GM21786 (cell line): ENCODE measurements at regions not wholly inside any gene's neighbourhood (a gene's known extent, or its start where the extent isn't known, plus 50 kb on each side); places are given as distances from the start of the nearest gene placed in this dataset.
A peak's percentile ranks its signal among the peaks of the same experiment; 100 is the strongest.

ENCODE experiments used
- ATAC-seq: cut with Tn5 transposase; IDR thresholded peaks from one replicate; pipeline ENCODE4 v1.9.1; 2021; ENCODE audit not compliant: unreplicated experiment

DNA sequence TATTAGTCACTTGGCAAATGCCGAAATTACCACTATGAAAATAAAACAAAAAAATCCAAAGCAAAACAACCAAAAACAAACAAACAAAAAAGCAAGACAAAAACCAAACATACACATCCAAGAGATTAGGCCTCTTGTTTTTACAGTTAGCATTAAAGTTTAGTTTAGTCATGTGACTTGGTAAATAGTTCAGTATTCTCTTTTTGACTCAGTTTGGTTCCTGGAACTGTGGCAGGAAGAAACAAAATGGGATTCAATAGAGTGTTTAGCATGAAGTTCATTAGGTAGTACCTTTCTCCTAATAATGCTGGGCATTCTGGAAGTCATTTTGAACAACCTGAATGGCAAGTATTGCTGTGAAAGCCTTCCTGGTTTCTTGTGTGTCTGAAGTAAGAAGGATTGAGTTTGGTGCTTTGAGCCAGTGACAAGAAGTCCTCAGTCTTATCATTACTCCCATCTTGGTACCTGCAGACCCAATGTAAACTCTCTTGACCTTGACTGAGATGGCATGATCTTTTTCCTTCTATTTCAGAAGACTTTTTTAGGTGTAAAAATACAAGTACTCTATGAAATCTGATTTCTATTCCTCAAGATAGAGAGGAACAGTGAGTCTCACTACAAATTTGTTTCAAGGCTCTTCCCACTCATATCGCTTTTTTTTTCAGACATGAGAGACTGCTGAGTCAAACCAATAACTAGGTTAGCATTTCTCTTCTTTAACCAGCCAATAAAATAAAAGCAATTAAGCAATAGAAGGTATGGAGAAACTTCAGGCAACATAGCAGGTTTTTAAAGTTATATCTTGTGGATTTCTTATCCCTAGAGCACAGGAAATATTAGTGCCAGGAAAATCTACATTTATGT is 223.6 kb upstream of the PREP start:
- ATAC-seq, result no peak

DNA sequence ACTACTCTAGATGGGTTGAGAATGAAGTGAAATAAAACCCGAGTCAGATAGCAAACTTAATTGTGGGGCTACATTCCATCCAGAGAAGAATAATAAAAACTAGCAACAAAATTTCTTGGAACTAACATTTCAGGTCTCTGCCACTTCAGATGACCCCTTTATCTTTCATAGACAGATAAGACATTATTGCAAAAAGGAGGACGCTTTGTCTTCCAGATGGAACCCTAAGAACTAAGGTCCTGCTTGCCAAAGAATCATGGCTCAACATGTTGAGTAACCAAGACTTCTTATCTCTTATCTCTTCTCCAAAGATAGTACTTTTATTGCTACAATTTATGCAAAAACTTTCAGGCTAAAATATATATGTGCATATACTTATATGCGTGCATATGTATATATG is 221.1 kb upstream of the PREP start:
- ATAC-seq, result no peak

DNA sequence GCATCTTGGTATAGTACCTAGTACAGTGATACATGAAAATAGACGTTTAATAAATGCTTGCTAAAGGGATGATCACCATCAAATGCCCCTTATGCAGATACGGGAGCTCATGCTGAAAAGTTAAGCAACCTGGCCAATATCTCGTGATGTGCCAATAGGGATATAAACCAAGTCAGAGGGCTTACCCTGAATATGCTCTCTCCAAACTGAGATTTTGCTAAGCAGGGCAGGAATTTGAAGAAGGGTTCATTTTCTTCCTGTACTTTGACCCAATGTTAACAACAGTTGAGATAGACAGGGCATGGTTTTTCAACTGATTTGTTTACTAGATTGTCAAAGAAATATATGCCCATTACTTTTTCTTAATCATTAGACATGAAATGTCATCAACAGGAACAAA is 219.3 kb upstream of the PREP start:
- no peak for ATAC-seq

DNA sequence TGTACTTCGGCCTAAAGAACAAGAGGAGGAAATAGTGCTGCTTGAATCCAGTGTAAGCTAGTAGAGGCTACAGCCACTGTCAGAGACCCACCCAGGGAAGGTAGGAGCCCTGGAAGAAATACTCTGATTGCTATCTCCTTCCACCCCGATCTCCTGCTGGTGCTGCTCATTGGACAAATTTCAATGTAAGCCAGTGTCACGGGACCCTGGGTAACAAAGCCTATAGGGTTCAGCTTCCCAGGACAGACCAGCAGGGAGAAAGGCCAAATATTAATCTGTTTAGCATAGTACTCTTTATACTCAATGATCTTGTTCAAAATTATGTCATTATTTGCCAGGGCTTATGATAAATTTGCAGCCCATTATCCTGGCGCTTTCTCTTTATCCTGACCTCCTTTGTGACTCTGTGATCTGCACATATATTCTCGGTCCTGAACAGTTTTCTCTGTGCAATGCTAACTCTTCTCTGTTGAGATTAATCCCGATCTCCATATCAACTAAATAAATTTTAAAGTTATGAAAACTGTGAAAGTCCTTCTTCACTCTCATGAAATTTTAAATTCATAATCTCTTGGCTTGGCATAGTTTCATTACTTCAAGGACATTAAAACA is 218.8 kb upstream of the PREP start:
- no peak for ATAC-seq

DNA sequence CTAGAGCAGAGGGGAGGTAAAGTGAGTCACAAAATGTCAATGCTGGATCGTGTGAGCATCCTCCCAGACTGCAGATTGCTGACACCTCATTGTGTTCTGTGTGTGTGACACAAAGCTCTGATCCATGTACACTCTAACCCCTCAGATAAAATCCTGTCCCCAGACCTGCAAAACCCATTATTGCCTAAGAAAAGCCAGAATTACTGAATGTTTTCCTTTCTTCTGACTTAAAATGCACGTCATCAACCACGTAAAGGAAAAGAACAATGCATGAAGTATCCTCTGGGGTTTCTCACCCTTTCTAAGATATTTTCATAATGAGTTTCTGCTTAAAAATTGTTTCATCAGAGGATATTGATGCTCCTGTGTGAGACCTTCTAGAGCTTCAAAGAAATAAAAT is 218.0 kb upstream of the PREP start:
- no peak for ATAC-seq

DNA sequence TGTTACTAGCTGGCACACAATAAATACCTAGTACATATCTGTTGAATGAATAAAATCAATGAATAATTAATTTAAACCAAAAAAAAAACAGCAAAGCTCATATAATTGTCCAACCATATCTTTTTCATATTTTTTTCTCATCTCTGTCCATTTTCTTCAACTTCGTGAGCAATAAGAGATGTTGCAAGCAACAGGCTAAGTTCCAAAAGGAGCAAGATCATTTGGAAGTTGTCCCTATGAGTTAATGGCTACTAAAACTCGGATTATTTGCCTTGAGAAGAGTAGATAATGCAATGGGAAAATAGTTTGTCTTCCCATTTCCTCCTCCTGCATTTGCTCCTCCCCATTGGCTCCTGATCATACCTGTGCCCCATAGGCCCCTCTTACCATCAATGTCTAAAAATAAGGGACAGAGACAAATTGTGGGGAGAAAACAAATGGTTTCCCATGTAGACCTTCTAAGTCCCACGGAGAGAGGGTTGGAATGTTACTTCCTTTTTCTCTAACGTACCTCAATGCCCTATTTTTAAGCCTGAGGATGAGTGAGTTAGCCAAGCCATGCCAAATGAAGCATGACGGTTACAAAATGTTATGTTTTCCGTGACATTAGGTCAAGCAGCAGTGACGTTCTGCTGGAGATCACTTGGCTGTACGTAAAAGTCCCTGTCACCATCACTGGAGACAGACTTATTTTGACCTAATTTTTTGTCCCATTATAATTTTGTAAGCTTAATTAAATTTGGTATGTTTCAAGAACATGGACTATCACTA is 217.3 kb upstream of the PREP start:
- no peak for ATAC-seq

DNA sequence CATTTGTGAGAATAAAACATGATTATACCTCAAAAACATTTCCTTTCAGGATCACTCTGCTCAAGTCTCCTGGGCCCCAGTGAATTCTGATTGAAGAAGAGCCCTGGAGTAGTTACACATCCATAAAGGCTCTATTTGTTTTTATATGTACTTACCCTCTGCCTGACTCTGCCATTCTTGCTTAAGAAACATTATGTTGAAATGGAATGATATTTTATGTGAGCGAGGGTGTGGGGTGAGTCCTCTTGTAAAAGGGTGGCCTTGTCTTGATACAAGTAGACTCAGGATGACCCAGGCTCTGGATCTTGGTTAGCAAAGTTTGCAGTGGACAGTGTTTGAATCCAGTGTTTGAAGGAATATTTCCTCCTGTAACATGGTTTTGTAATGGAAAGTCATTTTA is 215.4 kb upstream of the PREP start:
- no peak for ATAC-seq

DNA sequence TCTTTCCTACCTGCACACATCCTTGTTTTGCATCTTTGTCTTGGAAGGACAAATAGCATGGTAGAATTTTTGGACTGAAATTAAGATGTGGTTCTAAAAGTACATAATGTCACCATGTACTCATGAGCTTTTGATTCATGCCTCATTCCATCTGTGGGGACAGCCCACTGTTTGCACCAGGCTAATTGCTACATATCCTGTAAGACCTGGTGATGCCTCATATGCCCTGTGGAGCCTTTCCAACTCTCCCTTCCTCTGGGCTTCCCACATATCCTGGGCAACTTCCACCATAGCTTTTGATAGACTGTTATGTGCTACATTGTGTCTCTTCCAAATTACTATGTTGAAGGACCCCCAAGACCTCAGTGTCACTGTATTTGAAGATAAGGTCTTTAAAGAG is 213.6 kb upstream of the PREP start:
- no peak for ATAC-seq

DNA sequence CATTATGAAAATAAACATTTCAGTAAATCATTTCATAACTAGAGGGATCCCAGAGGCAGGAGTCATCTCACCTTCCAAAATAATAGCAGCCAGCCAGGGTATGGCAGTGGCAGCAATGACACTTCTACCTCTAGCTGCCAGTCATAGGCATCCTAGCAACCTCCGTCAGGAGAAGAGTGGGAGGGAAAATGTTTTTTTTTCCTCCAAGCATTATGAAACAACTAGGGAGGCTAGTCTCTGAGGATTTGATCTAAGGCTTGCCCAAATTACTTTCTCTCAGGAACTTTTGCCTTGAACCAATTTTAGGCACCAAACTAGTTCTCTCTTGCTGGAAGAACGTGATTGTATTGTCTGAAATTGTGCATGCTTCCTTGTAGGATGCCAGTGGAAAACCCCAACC is 208.7 kb upstream of the PREP start:
- ATAC-seq, result no peak

DNA sequence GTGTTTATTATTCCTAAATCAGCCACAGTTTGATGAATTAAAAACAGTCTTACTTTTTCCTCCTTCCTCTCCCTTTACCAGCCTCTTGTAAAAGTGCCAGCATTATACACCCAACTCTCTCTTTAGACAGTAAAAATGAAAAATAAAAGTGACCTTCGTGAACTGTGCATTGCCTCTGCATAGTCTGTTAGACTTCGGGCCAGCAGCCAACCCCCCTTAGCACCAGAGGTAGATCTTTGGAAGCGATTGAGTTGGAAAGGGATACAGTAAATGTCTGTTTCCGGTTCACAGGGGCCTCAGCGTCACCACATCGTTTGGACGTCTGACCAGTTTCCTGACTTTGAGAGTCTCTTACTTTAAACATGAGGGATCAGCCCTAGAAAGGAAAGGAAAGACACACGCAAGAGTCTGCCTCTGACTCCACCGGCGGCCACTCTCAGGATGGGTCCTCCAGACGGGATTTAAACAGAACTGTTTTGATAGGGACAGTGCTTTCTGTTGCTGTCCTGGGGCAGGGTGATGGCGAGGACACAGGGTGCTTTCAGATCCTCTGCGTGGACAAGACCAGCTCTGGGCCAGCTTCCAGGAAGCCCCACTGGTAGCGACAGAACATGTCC is 206.6 kb upstream of the PREP start:
- no peak for ATAC-seq

DNA sequence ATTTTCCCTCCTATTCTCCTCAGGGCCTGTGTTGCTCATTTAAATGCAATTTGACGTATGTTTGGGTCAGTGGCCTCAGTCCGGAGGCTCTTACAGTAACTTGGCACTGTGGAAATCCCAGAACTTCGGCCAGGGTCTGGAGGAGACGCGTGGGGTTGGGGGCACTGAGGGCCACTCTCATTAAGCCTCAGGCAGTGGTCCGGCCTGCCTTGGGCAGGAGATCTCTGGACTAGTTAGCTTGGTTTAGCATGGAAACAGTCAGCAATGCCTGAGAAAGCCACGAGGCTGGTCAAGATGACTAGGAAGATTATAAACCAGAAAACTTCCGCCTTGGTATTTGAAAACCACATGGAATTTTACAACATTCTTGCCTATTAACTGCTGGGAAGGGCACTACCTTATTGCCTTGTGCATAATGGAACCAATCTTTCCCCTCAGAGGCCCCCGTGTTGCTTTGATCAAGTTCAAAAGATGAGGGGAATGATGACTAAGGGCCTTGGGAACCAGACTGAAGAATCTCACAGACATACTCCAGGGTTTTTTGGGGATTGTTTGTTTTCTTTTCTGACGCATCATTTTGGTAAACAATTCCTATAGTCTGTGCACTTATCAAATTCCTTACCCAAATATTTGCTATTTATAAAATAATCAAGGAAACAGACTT is 206.0 kb upstream of the PREP start:
- no peak for ATAC-seq

DNA sequence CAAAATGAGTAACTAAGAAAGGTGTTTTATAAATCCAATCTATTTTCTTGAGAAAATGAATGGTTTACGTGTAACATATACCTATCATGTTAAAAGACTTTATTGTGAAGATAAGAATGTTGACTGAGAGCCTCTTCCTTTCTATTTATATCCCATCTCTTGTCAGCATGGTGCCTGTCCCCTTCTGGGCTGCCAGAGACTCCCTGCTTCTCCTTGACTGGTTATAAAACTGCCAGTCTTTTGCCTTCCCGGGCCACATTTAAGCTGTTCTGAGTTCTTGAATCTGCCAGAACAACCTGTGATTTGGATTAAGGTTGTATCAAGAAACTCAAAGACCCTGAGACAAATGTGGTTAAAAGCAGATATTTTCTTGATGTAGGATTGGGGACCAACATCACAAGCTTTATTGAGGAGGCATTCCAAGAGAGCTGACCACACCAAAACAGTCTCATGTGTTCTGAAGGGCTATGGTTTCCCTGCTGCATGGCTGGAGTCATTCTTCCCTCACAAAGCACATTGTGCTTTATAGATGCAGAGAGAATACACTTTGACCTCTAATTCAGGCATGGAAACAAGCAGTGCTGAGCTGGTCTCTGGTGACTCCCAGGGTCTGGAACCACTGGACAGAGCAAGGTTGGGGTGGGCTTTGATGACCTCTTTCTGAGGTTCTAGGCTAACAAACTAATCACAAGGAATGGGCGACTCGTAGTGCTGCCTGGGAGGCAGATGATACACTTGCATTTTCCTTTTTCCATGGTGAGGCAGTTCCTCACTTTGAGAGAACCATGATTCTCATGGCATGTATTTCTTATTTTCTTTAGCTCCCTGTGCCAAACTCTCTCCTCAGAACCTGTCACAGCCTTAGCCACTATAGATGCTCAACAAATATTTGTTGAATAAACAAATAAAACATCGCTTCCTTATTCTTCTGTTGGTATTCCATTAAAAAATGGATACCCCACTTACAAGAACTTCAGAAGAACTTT is 205.0 kb upstream of the PREP start:
- no peak for ATAC-seq

DNA sequence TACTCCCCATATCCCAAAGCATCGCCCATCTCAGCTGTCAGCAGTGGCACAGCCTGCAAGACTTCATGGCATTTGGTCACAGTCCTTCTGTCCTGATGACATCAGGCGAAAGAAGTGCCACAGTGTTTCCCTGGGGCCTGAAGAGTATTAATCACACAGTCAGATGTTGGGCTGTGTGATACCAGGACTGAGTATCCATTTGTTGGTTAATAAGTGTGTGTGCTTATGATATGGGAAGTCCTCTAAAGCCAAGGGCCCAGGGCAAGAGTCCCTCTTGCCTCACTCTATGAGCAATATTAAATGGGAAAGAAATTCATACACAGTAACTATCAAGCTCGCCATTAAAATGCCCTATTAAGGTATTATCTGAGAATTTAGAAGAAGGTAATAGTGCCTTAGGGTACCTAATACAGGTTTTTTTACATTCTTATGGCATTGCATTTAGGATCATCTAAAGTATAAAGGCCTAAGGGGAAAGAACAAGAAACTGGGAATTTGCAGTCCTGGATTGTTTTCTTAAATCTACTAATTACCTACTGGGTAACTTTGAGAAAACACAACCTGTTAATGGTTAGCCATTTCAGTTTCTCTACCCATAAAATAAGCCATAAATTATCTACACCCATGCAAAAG is 204.1 kb upstream of the PREP start:
- no peak for ATAC-seq

DNA sequence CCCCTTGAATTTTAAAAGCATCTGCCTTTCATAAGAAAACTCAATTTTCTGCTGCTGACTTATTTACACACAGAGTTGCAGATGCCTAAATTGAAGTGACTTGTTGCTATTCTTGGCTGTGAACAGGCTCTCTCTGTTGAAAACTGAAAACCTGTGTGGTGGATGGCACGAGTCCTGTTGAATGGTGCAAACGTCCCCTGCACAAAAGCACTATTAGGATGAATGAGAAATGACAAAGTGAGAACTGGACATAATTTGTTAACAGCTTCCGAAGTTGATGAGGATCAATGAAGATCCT is 201.7 kb upstream of the PREP start:
- ATAC-seq, result no peak

DNA sequence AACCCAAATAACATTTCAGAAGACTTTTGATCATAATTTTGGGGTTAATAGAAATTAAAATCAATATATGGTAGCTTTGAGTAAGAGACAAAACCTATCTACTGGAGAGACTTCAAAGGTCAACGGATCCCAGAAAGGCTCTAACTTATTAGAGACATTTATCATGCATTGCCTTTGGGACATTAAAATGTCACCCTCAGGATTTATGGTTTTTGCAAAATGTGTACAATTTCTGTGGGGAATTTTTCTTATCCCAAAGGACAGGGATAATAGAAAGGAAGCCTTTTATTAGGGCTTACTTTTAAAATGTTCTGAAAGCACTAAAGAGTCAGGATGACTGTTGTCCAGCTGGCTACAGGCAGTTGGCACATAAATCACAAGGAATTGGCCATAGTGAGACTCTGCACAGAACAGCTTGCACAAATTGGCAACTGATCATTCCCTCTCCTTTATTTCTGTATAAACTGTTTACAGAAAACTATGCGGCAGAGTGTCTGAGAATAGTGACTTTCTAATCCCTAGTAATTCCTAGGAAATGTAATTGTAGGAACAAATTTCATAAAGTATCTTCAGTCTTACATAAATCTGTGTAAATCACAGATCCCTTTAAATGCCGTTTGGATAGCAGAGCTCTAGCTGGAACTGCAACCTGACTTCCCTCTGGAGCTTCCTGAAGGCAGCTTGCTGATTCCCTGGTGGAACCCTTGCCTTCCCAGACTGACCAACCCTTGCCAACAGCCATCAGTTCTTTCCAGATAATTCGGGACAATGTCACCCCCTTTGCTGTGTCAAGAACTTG is 201.1 kb upstream of the PREP start:
- no peak for ATAC-seq

DNA sequence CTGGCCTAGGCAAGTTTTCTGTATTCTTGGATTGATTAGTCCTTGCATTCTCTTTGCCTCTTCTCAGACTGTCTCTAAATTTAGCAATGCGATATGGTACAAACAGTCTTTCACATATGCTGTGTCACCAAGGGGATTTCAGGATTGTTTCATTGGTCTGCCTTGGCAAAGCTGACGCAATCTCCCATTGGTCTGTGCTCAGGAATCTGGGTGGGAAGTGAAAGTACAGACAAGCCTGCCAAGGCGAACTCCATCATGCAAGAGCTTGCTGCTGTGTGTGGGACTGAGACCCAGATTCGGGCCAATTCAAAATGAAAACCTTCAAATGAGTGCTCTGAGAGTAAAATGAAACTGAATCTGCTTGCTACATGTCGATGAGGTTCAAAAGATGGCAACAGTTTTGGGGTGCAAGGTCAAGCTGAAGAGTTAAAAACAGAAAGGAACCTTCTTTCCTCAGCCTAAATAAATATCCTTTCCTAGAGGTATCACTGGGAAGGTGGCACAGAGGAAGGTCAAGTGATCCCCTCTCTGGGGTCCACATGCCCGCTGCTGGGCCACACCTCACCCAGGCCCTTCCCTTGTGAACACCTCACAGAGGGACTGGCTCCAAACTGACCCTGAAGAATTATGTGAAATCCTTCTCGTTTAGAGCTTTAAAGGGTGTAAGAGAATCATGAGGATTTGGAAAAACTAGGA is 198.8 kb upstream of the PREP start:
- peak; percentile 89 for ATAC-seq

DNA sequence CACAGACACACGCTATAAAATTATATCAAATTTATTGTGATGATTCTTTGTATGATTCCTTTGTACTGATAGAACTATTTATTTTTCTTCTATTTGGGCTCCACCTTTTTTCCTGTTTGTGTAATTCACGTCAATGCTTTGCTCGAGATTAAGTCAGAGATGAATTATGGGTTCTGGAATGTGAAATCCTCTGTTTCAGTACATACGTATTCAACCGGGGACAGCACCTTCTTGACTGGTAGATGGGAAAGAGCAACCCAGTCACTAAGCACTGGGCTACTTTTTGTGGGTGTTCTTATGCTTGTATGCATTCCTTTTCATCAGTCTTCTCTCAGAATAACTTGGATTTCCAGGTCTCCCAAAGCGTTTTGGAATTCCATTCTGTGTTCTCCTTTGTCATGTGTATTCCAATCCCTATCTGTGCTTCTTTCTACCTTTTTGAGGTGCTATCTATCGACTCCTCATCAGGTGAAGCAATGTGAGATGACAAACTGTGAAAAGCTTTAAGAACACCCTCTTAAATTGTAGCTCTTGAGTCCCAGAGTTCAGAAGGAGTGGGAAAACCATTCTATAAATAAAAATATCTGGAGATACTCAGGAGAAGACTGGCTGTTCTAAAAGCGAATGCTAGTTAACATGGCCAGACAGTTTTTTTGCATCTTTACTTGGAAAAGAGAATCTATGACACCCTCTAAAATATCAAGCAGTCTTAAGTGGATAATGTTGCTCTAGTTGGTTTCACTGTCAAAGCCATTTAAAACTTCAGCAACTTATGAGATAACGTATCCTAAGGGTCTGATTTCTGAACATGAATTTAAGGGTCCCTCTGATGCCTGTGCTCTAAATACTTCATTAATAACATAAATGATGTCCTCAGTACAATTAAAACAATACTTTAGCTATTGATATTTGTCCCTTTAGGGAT is 197.7 kb upstream of the PREP start:
- ATAC-seq, result no peak
